H1 (cell line): ENCODE measurements at regions not wholly inside any gene's neighbourhood (a gene's known extent, or its start where the extent isn't known, plus 50 kb on each side); places are given as distances from the start of the nearest gene placed in this dataset.

ENCODE experiments used
- CBX5 ChIP-seq: fragments of 300-800, 300-1000 bp; sonication (generic); IDR thresholded peaks from 2 replicates; pipeline ENCODE4 v1.7.1; 2016; ENCODE audit warnings: antibody characterized with exemption, low read length, low read depth
- CEBPB ChIP-seq: IDR thresholded peaks from 2 replicates; pipeline ENCODE4 v1.6.1; 2012; ENCODE audit warnings: low read depth, low read length
- EGR1 ChIP-seq: IDR thresholded peaks from 2 replicates; pipeline ENCODE4 v1.6.1; 2011; ENCODE audit warnings: low read depth, low read length, borderline replicate concordance
- EP300 ChIP-seq, 2 experiments: IDR thresholded peaks; 1 replicate in 1 of 2; 2 replicates in 1 of 2; pipeline ENCODE4 v1.6.1; 2011 to 2012; ENCODE audit warnings: low read depth in 2 of 2, low read length in 2 of 2, mild to moderate bottlenecking in 2 of 2, borderline replicate concordance in 1 of 2, inconsistent platforms in 1 of 2, moderate library complexity in 1 of 2
- EZH2 ChIP-seq: fragments of 200-600 bp; sonication (generic); IDR thresholded peaks from 2 replicates; pipeline ENCODE4 v1.7.1; 2012; ENCODE audit warnings: low read depth, mild to moderate bottlenecking, moderate library complexity, low read length, inconsistent platforms; ENCODE audit not compliant: severe bottlenecking
- MAX ChIP-seq: IDR thresholded peaks from 2 replicates; pipeline ENCODE4 v1.6.1; 2012; ENCODE audit warnings: inconsistent platforms
- POLR2A ChIP-seq, 2 experiments: IDR thresholded peaks; 1 replicate in 1 of 2; 2 replicates in 1 of 2; pipeline ENCODE4 v1.6.1; 2011; ENCODE audit warnings: low read depth in 2 of 2, low read length in 2 of 2, mild to moderate bottlenecking in 2 of 2; ENCODE audit errors: control extremely low read depth in 1 of 2
- RAD21 ChIP-seq, 2 experiments: IDR thresholded peaks in 1 of 2; conservative IDR thresholded peaks in 1 of 2; 2 replicates each; pipeline ENCODE4 v1.6.1; 2011; ENCODE audit warnings: low read depth in 2 of 2, low read length in 2 of 2, improper control_type of control experiment in 1 of 2, inconsistent platforms in 1 of 2, mild to moderate bottlenecking in 1 of 2, moderate library complexity in 1 of 2
- RXRA ChIP-seq: IDR thresholded peaks from 2 replicates; pipeline ENCODE4 v1.6.1; 2011; ENCODE audit warnings: low read depth, mild to moderate bottlenecking, low read length, moderate library complexity; ENCODE audit not compliant: insufficient read depth
- SRF ChIP-seq: IDR thresholded peaks from 2 replicates; pipeline ENCODE4 v1.6.1; 2011; ENCODE audit warnings: mild to moderate bottlenecking, low read depth, low read length, moderate library complexity
- TEAD4 ChIP-seq: IDR thresholded peaks from 2 replicates; pipeline ENCODE4 v1.6.1; 2012; ENCODE audit warnings: low read depth, low read length, inconsistent platforms, mixed read lengths
- YY1 ChIP-seq: IDR thresholded peaks from 2 replicates; pipeline ENCODE4 v1.6.1; 2011; ENCODE audit warnings: low read depth, mild to moderate bottlenecking, low read length
- TF ChIP-seq, protein P1 (sequence below), 3 experiments: IDR thresholded peaks; 1 replicate in 2 of 3; 2 replicates in 1 of 3; pipeline versions ENCODE4 v1.5.1 to v1.6.1; 2011; ENCODE audit warnings: low read length in 3 of 3, mild to moderate bottlenecking in 3 of 3, inconsistent platforms in 2 of 3, low read depth in 1 of 3, moderate library complexity in 1 of 3; ENCODE audit not compliant: insufficient read depth in 1 of 3; ENCODE audit errors: control extremely low read depth in 1 of 3

- no peak for TF ChIP-seq CBX5
- TF ChIP-seq MAX, result no peak
- TF ChIP-seq EP300 (IDR thresholded peaks at IDR 0.05; ENCODE audit: borderline replicate concordance in 1 of 2, low read depth in 2 of 2, low read length in 2 of 2), result no peak
- no peak for TF ChIP-seq RXRA
- TF ChIP-seq, protein P1, sequence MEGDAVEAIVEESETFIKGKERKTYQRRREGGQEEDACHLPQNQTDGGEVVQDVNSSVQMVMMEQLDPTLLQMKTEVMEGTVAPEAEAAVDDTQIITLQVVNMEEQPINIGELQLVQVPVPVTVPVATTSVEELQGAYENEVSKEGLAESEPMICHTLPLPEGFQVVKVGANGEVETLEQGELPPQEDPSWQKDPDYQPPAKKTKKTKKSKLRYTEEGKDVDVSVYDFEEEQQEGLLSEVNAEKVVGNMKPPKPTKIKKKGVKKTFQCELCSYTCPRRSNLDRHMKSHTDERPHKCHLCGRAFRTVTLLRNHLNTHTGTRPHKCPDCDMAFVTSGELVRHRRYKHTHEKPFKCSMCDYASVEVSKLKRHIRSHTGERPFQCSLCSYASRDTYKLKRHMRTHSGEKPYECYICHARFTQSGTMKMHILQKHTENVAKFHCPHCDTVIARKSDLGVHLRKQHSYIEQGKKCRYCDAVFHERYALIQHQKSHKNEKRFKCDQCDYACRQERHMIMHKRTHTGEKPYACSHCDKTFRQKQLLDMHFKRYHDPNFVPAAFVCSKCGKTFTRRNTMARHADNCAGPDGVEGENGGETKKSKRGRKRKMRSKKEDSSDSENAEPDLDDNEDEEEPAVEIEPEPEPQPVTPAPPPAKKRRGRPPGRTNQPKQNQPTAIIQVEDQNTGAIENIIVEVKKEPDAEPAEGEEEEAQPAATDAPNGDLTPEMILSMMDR (IDR thresholded peaks at IDR 0.05; ENCODE audit: control extremely low read depth in 1 of 3, insufficient read depth in 1 of 3, low read depth in 1 of 3, low read length in 3 of 3), result no peak
- TF ChIP-seq EZH2, result no peak
- no peak for TF ChIP-seq POLR2A (IDR thresholded peaks at IDR 0.05; ENCODE audit: control extremely low read depth in 1 of 2, low read depth in 2 of 2, low read length in 2 of 2)
- TF ChIP-seq SRF, result no peak
- TF ChIP-seq TEAD4, result 0 out of 2 replicates have a peak, but pooled peaks have one; percentile 8
- no peak for TF ChIP-seq CEBPB
- no peak for TF ChIP-seq RAD21 (IDR thresholded peaks at IDR 0.05 in 1 of 2, conservative IDR thresholded peaks at IDR 0.05 in 1 of 2; ENCODE audit: low read depth in 2 of 2, low read length in 2 of 2)
- TF ChIP-seq EGR1, result no peak
- TF ChIP-seq YY1, result no peak
Observed at GRCh38 chr3:182238126-182238525, 526.4 kb downstream of the SOX2 start.
